K562 (cell line): ENCODE measurements at regions not wholly inside any gene's neighbourhood (a gene's known extent, or its start where the extent isn't known, plus 50 kb on each side); places are given as distances from the start of the nearest gene placed in this dataset. TPM values are rescaled to one million over a fixed set of nuclear protein-coding genes. Genes with fewer than 3 reads are reported as not detected.

Experiments used
- ATAC-seq: fragments of 200-7000 bp; cut with Tn5 transposase; 3 replicates; pipeline ENCODE4 v1.9.1; 2020; ENCODE audit warnings: moderate library complexity
- BruUV-seq: library from RNA; stranded (reverse); fragments of 400-500 nt; replicated peaks from 2 replicates; lab custom pipeline; 2021; lab: Mats Ljungman, UMichigan
- CTCF ChIA-PET: fragments of 300-600 bp; formaldehyde crosslinking; extraction: SDS; loops from one replicate; lab custom pipeline; 2021; ENCODE audit warnings: low intra/inter-chr PET ratio; lab: Yijun Ruan, JAX
- POLR2A ChIA-PET: fragments of 300-600, 350-650 bp; sonication (Branson Sonifier 250); formaldehyde crosslinking; extraction: SDS; loops from one replicate; lab custom pipeline; 2021; ENCODE audit warnings: antibody characterized with exemption, inconsistent platforms; lab: Yijun Ruan, JAX
- DNase-seq, 4 experiments: peaks; one replicate each; pipeline versions ENCODE4 v3.0.0 to v3.0.0-alpha.2; 2011 to 2018; ENCODE audit warnings: low spot score in 3 of 4, mixed read lengths in 3 of 4; ENCODE audit errors: extremely low read depth in 1 of 4
- FAIRE-seq: peaks from 2 replicates; lab custom pipeline; 2011; peaks lifted over from hg19 to GRCh38; lab: Jason Lieb, UNC
- H2AFZ ChIP-seq: 2 replicates; pipeline ENCODE4 v1.6.0; 2011; ENCODE audit warnings: low read depth, low read length, control low read depth, inconsistent platforms
- H3K27ac ChIP-seq: fragments of 200-600 bp; 3 replicates; pipeline ENCODE4 v1.8.0; 2011; ENCODE audit warnings: low read depth, mild to moderate bottlenecking, control low read depth, inconsistent platforms, low read length, moderate library complexity, mixed read lengths; ENCODE audit errors: extremely low read depth
- H3K27me3 ChIP-seq, 2 experiments: fragments of 300-600 bp in 1 of 2; 2 replicates in 1 of 2; 3 replicates in 1 of 2; pipeline versions ENCODE4 v1.6.0 to v1.8.0; 2011; ENCODE audit warnings: inconsistent platforms in 2 of 2, low read length in 2 of 2, mild to moderate bottlenecking in 1 of 2, mixed read lengths in 1 of 2, moderate library complexity in 1 of 2; ENCODE audit not compliant: control insufficient read depth in 2 of 2, insufficient read depth in 2 of 2
- H3K36me3 ChIP-seq: fragments of 300-600 bp; 3 replicates; pipeline ENCODE4 v1.8.0; 2011; ENCODE audit warnings: mild to moderate bottlenecking, low read length, inconsistent platforms; ENCODE audit not compliant: control insufficient read depth, insufficient read depth
- H3K4me1 ChIP-seq, 2 experiments: fragments of 200-600 bp in 1 of 2; replicated peaks in 1 of 2; 2 replicates in 1 of 2; 3 replicates in 1 of 2; pipeline versions ENCODE4 v1.5.1 to v1.8.0; 2011; ENCODE audit warnings: inconsistent platforms in 2 of 2, low read length in 2 of 2, mild to moderate bottlenecking in 1 of 2, mixed read lengths in 1 of 2, moderate library complexity in 1 of 2; ENCODE audit not compliant: control insufficient read depth in 2 of 2, insufficient read depth in 2 of 2
- H3K4me2 ChIP-seq: 2 replicates; pipeline ENCODE4 v1.6.1; 2011; ENCODE audit warnings: low read length, control low read depth, inconsistent platforms, mixed read lengths; ENCODE audit not compliant: insufficient read depth
- H3K4me3 ChIP-seq: fragments of 200-600 bp; sonication (generic), shearing (Covaris generic); 2 replicates; pipeline ENCODE4 v1.5.1; 2016; ENCODE audit warnings: control low read depth, inconsistent platforms
- H3K79me2 ChIP-seq: fragments of 200-600 bp; 3 replicates; pipeline ENCODE4 v1.8.0; 2011; ENCODE audit warnings: low read length, inconsistent platforms; ENCODE audit not compliant: control insufficient read depth, insufficient read depth
- H3K9ac ChIP-seq, 2 experiments: 2 replicates each; pipeline versions ENCODE4 v1.6.0 to v1.6.1; 2011; ENCODE audit warnings: low read depth in 2 of 2, low read length in 2 of 2, control low read depth in 1 of 2, inconsistent platforms in 1 of 2, mild to moderate bottlenecking in 1 of 2, mixed read lengths in 1 of 2; ENCODE audit not compliant: insufficient read depth in 1 of 2
- H3K9me1 ChIP-seq: one replicate; pipeline ENCODE4 v1.6.0; 2011; ENCODE audit warnings: inconsistent platforms, mild to moderate bottlenecking, low read length, moderate library complexity; ENCODE audit not compliant: control insufficient read depth, insufficient read depth
- H3K9me3 ChIP-seq: replicated peaks from 2 replicates; pipeline ENCODE4 v1.5.1; 2011; ENCODE audit warnings: low read depth, low read length, inconsistent platforms; ENCODE audit not compliant: control insufficient read depth, insufficient read depth
- H4K20me1 ChIP-seq: replicated peaks from 2 replicates; pipeline ENCODE4 v1.6.1; 2011; ENCODE audit warnings: low read length, inconsistent platforms, mixed read lengths; ENCODE audit not compliant: control insufficient read depth, insufficient read depth
- ATF2 ChIP-seq: sonication (generic); formaldehyde crosslinking; IDR thresholded peaks from 2 replicates; pipeline ENCODE4 v1.8.1; 2022; ENCODE audit warnings: missing genetic modification reagents
- FOSL1 ChIP-seq: fragments of 200-800 bp; sonication (Bioruptor generic); conservative IDR thresholded peaks from 2 replicates; pipeline ENCODE4 v1.6.1; 2016; ENCODE audit warnings: missing genetic modification characterization, missing compliant biosample characterization
- MAFG ChIP-seq: fragments of 450-650 bp; conservative IDR thresholded peaks from 2 replicates; pipeline ENCODE4 v1.6.1; 2016; ENCODE audit warnings: missing genetic modification characterization, missing compliant biosample characterization
- MCM3 ChIP-seq: fragments of 450-650 bp; IDR thresholded peaks from 2 replicates; pipeline ENCODE4 v1.6.1; 2016
- NELFE ChIP-seq: IDR thresholded peaks from 2 replicates; pipeline ENCODE4 v1.6.1; 2011; ENCODE audit warnings: mild to moderate bottlenecking; ENCODE audit not compliant: insufficient read depth, insufficient read length
- NFE2 ChIP-seq: IDR thresholded peaks from 2 replicates; pipeline ENCODE4 v1.6.1; 2014; ENCODE audit warnings: antibody characterized with exemption, low read depth
- SPI1 ChIP-seq: IDR thresholded peaks from 2 replicates; pipeline ENCODE4 v1.6.1; 2011; ENCODE audit warnings: low read depth, low read length, control low read depth, borderline replicate concordance
- ZBTB33 ChIP-seq: sonication (generic); formaldehyde crosslinking; IDR thresholded peaks from 2 replicates; pipeline ENCODE4 v1.8.1; 2023; ENCODE audit warnings: mild to moderate bottlenecking, missing genetic modification reagents
- ZNF121 ChIP-seq: sonication (generic); formaldehyde crosslinking; conservative IDR thresholded peaks from 2 replicates; pipeline ENCODE4 v1.8.0; 2022; ENCODE audit warnings: missing genetic modification reagents
- ZNF24 ChIP-seq: fragments of 450-650 bp; IDR thresholded peaks from 2 replicates; pipeline ENCODE4 v1.6.1; 2016
- ZNF77 ChIP-seq: fragments of 250-450 bp; sonication (Bioruptor Pico); IDR thresholded peaks from 2 replicates; pipeline ENCODE4 v1.5.0; 2020
- WGBS: fragments of 100-300 bp; shearing (Covaris generic); methylation state at CpG from one replicate; pipeline ENCODE4 v1.1.6; 2016; ENCODE audit warnings: low coverage, mixed read lengths; ENCODE audit not compliant: insufficient coverage; ENCODE audit errors: missing lambda C conversion rate; 5-methylcytosine and 5-hydroxymethylcytosine counted together
- in situ Hi-C: fragments of 300-500 bp; cut with MboI; formaldehyde crosslinking; loops from 4 replicates; pipeline ENCODE4 v1.15.0; 2018; ENCODE audit warnings: inconsistent platforms, mixed read lengths
- intact Hi-C: fragments of 100-400 bp; cut with micrococcal nuclease; formaldehyde crosslinking; loops from 2 replicates; pipeline ENCODE4 v1.14.2; 2022
- small RNA-seq: library from RNA; depleted of rRNA; stranded (forward); fragments of <200 nt; gene quantifications from one replicate; pipeline ENCODE3, GENCODE V24; 2014

DNA sequence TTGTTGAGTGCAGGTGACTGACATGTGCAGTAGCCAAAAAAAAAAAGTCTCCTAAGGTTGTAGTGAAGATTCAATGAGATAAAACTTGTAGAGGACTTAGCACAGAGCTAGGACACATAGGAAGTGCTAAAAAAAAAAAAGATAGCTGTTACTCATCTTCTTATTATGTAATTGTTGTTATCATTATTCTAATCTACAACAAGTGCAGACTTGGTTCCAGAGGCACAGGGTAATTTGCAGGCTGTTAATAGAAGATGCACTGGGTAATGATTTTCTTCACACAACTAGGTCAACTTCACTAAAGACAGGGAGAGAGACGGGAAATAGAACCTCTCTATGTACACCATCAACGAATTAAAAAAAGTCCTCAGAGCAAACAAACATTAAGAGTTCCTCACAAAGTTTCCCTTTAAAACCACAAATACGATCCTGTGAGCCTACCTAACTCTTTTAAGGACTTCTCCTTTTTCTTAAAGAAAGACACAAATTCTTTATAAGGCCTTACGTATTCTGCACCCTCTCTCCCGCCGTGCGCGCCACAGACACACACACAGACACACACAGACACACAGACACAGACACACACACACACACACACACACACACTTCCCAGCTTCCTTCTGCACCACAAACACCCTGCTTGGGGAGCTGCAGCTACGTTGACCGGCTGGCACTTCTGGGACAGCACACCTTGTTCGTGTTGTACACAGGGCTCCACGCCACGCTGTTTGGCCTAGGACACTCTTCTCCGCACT, 49.8 kb upstream of the GADD45A start:
- no TSS peak for BruUV-seq
- Histone ChIP-seq H3K4me1 (peaks cover 0 to 2% of the 10 kb centered on the region in 2 experiments; a peak in 3 of 5 replicates), H4K20me1 (no peaks in the 10 kb centered on the region), H3K4me2 (no peak overlapping the region), H3K79me2 (no peaks in the 10 kb centered on the region), H3K9me1 (no peaks in the 10 kb centered on the region), H3K9ac (no peak overlapping the region), H3K36me3 (no peaks in the 10 kb centered on the region), H3K27ac (no peak overlapping the region; the same call in 2 of the 3 replicates), H3K4me3 (no peak overlapping the region), H3K9me3 (no peaks in the 10 kb centered on the region), H3K27me3 (no peaks in the 10 kb centered on the region), H2AFZ (peak overlapping the region; percentile 50)
- DNase-seq (no peak), ATAC-seq (no peak), FAIRE-seq (no peak)
- intact Hi-C loops: no loop called here
- TF ChIP-seq ATF2 (CRISPR knock-in tag) (no peak), ZNF24 (no peak), ZNF121 (CRISPR knock-in tag) (no peak), SPI1 (0 out of 2 replicates have a peak, but pooled peaks have one; percentile 22), MCM3 (peak; percentile 75; the same call in 1 of the 2 replicates), ZBTB33 (peak; percentile 98), FOSL1 (0 out of 2 replicates have a peak, but pooled peaks have one; percentile 34), NFE2 (no peak), MAFG (tag) (no peak), NELFE (no peak), ZNF77 (CRISPR knock-in tag) (no peak)
- in situ Hi-C loops: no loop called here
- 74% methylated on average over 13 of the region's 14 CpGs for WGBS
- ChIA-PET POLR2A (interaction anchor here (0.6 kb wide), 1 partner anchor 11 kb away, joined by 10 read pairs; no protein-coding TSS in a partner anchor), CTCF (no interaction called here)

Small RNA genes lying in the stretch of these regions (small RNA-seq; reads per million reads assigned to genes)
- not detected for gene RNU6-1031P
